ENCODE measurements at regions not wholly inside any gene's neighbourhood (a gene's known extent, or its start where the extent isn't known, plus 50 kb on each side); places are given as distances from the start of the nearest gene placed in this dataset.
A peak's percentile ranks its signal among the peaks of the same experiment; 100 is the strongest.
"Not testable (repeated sequence)": the region's sequence is repeated elsewhere in the genome, so short reads cannot be mapped to it uniquely, and the experiment has no call there.

GRCh38 chr10:32139223-32140073 is 83.2 kb upstream of the KIF5B start:
- DNase-seq = peak; percentile 83

DNA sequence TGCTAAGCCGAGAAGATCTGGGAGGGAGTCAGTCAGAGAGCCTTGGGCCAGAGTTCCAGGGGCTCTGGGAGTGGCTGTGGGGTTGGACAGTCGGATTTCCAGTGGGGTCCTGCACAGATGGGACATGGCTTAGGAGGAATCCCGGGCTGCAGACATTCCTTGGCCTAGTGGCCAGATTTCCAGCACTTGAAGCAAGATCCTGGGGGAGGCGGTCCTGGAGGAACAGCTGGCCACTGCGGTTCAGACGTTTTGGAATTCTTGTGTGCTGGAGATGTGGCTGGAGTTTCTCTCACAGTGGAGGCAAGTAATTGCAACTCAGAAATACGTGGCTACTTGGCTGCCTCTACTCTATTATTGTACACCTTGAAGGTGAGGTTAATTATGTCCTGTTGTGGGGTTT is 80.7 kb upstream of the KIF5B start:
- DNase-seq = not testable (repeated sequence)

- not testable (repeated sequence) for DNase-seq
Measured at GRCh38 chr10:32135796-32136195, 79.6 kb upstream of the KIF5B start.

DNA sequence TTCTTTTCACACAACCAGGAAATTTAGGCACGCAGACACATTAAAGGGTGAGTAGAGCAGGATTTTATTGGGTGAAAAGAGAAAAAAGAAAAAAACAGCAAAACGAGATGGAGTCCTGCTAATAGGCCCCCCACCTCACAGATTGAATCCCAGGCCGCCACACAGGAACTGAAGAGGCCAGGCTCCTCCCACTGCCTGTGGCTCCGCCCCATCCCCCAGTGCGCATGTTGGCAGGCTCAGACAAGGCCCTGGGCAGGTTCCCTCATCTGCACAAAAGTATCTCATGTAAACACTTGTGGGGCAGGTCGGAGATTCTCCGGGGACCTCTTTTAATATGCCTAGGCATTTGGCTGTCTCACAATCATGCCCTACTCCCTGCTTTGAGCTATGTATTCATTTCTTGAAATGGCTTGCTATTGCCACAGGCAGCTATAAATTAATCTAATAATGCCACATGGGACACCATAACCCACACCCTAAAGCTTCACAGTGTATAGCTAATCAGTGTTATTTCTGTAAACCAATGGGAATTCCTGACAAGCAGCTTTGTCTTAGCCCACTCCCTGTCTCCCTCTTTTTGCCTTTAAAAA is 76.2 kb upstream of the KIF5B start:
- DNase-seq = no peak

DNA sequence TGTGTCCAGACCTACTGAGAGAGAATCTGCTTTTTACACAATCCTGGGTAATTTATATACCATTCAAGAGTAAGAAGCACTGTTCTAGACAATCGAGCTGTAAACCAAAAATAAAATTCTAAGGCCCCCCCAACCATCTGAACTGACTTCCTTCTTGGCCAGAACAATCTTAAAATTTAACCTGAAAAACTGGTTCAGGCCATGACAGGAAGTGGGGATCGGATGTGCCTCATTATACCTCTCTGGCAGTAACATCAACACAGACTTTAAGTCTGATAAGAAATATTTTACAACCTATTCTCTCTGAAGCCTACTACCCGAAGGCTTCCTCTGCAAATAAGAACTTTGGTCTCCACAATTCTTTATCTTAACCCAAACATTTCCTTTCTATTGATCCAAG is 75.2 kb upstream of the KIF5B start:
- no peak for DNase-seq

- DNase-seq = no peak
Measured at GRCh38 chr10:32130788-32131187, 74.6 kb upstream of the KIF5B start.

DNA sequence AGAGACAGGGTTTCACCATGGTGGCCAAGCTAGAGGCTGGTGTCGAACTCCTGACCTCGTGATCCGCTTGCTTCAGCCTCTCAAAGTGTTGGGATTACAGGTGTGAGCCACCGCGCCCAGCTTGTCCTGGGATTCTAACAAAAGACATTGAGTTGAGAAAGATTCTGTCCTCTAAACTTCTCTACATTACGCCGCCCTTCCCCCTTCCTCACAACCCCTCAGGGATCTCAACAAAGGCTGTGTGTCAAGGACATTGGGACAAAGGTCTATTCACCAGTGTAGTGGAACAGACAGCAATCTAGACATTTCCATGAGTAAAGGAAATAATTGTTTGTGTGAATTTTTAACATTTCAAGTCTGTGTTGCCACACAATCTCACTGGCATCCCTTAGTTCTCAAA is 68.8 kb upstream of the KIF5B start:
- no peak for DNase-seq

- DNase-seq = no peak
Measured at GRCh38 chr10:32123021-32123420, 66.8 kb upstream of the KIF5B start.

DNA sequence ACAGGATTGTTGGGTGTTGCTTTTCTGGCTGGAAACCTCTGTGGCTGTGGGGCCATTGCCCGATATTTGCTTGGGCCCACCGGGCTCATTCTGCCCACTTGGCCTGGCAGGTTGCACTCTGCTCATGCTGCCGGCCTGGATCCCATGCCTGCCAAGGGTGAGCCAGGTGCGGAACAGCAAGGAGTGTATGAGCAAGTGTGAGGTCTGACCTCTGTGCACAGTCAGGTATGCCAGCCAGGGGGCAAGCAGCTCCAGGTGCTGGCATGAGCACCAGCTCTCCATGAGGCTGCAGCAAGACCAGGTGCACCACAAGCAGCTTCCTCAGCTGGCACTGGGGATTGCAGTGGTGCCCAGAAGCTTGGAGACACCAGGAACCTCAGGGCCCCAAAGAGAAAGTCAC is 65.4 kb upstream of the KIF5B start:
- DNase-seq = no peak

GRCh38 chr10:32120147-32120546 is 63.9 kb upstream of the KIF5B start:
- DNase-seq = no peak

DNA sequence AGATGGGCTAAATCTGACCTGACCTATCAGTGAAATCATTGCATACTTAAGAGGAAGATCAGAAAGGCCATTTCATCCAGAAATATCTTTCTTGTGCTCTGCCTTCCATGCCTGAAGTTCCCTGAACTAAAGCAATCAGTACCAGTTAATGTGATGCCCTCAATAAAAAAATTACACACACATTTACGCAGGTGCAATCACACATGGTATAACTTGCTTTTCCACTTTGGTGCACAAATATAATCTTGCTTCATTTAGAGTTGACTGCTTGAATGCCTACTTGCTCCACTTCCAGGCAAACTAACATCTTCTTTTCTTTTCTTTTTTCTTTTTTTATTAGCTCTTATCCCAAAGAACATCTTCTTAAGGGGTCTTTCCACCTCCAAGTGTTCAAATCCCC is 58.3 kb upstream of the KIF5B start:
- DNase-seq = no peak

GRCh38 chr10:32112055-32112454 is 55.8 kb upstream of the KIF5B start:
- peak; percentile 38 for DNase-seq

DNA sequence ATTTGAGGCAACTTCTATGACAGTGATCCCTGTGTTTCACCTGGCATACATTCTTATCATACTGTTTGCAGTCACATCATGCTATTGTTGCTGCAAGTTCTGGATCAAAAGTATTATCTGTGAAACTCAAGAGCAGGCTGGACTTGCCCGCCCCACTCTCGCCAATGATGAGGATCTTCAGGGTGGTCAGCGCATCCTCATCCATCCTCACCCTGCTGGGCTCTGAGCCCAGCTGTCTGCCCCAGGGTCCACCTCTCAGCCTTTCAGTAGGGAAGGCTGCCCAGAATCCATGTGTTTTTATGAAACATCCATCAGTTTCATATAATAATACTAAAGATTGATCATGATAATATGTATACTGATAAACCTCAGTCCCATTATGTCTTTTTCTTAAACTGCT is 55.4 kb upstream of the KIF5B start:
- DNase-seq = no peak

- no peak for DNase-seq
Measured at GRCh38 chr10:32110790-32111189, 54.6 kb upstream of the KIF5B start.

DNA sequence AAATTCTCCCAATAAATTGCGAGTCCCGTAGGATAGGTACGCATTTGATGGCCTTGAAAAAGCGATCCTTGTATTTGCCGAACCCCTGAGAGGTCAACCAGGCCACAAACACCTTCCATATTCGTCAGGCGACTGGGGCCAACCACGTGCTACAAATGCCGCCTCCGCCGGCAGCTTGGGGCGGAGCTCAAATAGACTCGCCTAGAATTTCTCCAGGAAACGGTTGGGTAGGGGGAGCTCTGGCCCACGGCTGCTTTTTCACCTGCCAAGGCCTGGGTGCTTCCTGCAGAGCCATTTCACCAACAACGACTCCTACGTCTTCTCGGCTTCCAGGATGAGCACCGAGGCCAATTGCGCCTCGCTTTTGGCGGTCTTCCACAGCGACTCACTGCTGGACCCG is 53.4 kb upstream of the KIF5B start:
- no peak for DNase-seq
